ENCODE measurements at regions not wholly inside any gene's neighbourhood (a gene's known extent, or its start where the extent isn't known, plus 50 kb on each side); places are given as distances from the start of the nearest gene placed in this dataset.
"Not testable (repeated sequence)": the region's sequence is repeated elsewhere in the genome, so short reads cannot be mapped to it uniquely, and the experiment has no call there.

GRCh38 chr7:35975851-35976454 lies 175.1 kb downstream of the SEPTIN7 start:
- H3K4me3 ChIP-seq: no peak overlapping the region
- H3K4me1 ChIP-seq: peaks cover 0 to 8% (median 1%) of the 10 kb centered on the region in 4 donors
- no peaks in the 10 kb centered on the region for H3K9me3 ChIP-seq
- H3K27me3 ChIP-seq: peaks cover 0 to 3% (median 0%) of the 10 kb centered on the region in 4 donors
- H3K27ac ChIP-seq: no peak overlapping the region
- H3K36me3 ChIP-seq: no peaks in the 10 kb centered on the region
- TF ChIP-seq CTCF (IDR thresholded peaks at IDR 0.05): peak; percentile 65 to 86 (median 78)
- no peak for TF ChIP-seq POLR2A (IDR thresholded peaks at IDR 0.05)
- no peak for TF ChIP-seq EP300 (IDR thresholded peaks at IDR 0.05)
- TF ChIP-seq POLR2AphosphoS5 (IDR thresholded peaks at IDR 0.05): no peak
- ATAC-seq (ENCODE audit: low FRiP score in 2 of 2): peak; percentile 84 to 85
- WGBS, 2 donors: 0% methylated on average over 1 of the region's 1 CpG
- no peak for DNase-seq

GRCh38 chr7:35978816-35979640 lies 174.0 kb upstream of the EEPD1 start:
- not testable (repeated sequence) for H3K36me3 ChIP-seq; DNase-seq; H3K4me3 ChIP-seq; H3K27me3 ChIP-seq; H3K4me1 ChIP-seq; H3K27ac ChIP-seq; H3K9me3 ChIP-seq; ATAC-seq (ENCODE audit: low FRiP score in 2 of 2)
- WGBS, 2 donors: 70 to 76% methylated on average over 5 to 8 of the region's 8 CpGs

GRCh38 chr7:35982600-35982999 lies 170.5 kb upstream of the EEPD1 start:
- Histone ChIP-seq H3K4me3 (no peak overlapping the region), H3K4me1 (no peaks in the 10 kb centered on the region), H3K27me3 (no peaks in the 10 kb centered on the region), H3K27ac (no peak overlapping the region), H3K9me3 (no peaks in the 10 kb centered on the region), H3K36me3 (no peaks in the 10 kb centered on the region)
- DNase-seq (peak in 1 of 2 donors; percentile 78), ATAC-seq (ENCODE audit: low FRiP score in 2 of 2) (no peak)
- no peak for TF ChIP-seq POLR2A (IDR thresholded peaks at IDR 0.05)
- TF ChIP-seq POLR2AphosphoS5 (IDR thresholded peaks at IDR 0.05): no peak
- TF ChIP-seq EP300 (IDR thresholded peaks at IDR 0.05): no peak
- no peak for TF ChIP-seq CTCF (IDR thresholded peaks at IDR 0.05)
- WGBS, 2 donors: 72 to 94% methylated on average over 6 to 27 of the region's 27 CpGs

GRCh38 chr7:35983626-35984025 lies 169.4 kb upstream of the EEPD1 start:
- Histone ChIP-seq H3K27me3 (no peaks in the 10 kb centered on the region), H3K9me3 (no peaks in the 10 kb centered on the region), H3K36me3 (no peaks in the 10 kb centered on the region), H3K4me3 (no peak overlapping the region), H3K27ac (no peak overlapping the region), H3K4me1 (no peaks in the 10 kb centered on the region)
- 86 to 89% methylated on average over 5 of the region's 5 CpGs for WGBS, 2 donors
- TF ChIP-seq EP300 (IDR thresholded peaks at IDR 0.05): no peak
- no peak for ATAC-seq (ENCODE audit: low FRiP score in 2 of 2)
- DNase-seq: peak in 1 of 2 donors; percentile 51

GRCh38 chr7:35985126-35985754 lies 167.8 kb upstream of the EEPD1 start:
- Histone ChIP-seq H3K27me3 (no peaks in the 10 kb centered on the region), H3K9me3 (no peaks in the 10 kb centered on the region), H3K4me3 (no peak overlapping the region), H3K4me1 (no peaks in the 10 kb centered on the region), H3K27ac (no peak overlapping the region), H3K36me3 (no peaks in the 10 kb centered on the region)
- TF ChIP-seq EP300 (IDR thresholded peaks at IDR 0.05): no peak
- peak; percentile 89 to 94 (median 91) for TF ChIP-seq CTCF (IDR thresholded peaks at IDR 0.05)
- peak in 1 of 2 donors; percentile 11 for TF ChIP-seq POLR2AphosphoS5 (IDR thresholded peaks at IDR 0.05)
- peak; percentile 70 to 86 for DNase-seq
- ATAC-seq (ENCODE audit: low FRiP score in 2 of 2): peak; percentile 84 to 95
- WGBS, 2 donors: 19 to 20% methylated on average over 7 of the region's 7 CpGs

Measured in upper lobe of left lung (tissue), 6 donors.